ENCODE measurements at regions not wholly inside any gene's neighbourhood (a gene's known extent, or its start where the extent isn't known, plus 50 kb on each side); places are given as distances from the start of the nearest gene placed in this dataset.

GRCh38 chr4:112077743-112078142 lies 67.5 kb upstream of the FAM241A start:
- intact Hi-C loops (cut with micrococcal nuclease), result no loop called here
- Histone ChIP-seq H3K27ac (ENCODE audit: low read length in 2 of 2) (no peak overlapping the region), H3K9ac (ENCODE audit: low read length) (no peak overlapping the region), H3K4me1 (ENCODE audit: control insufficient read depth in 2 of 2, insufficient read depth in 2 of 2, low read length in 2 of 2) (no peaks in the 10 kb centered on the region), H3K27me3 (replicated peaks in 1 of 4; ENCODE audit: control extremely low read depth in 1 of 4, control insufficient read depth in 3 of 4, insufficient read depth in 4 of 4, low read length in 3 of 4) (no peaks in the 10 kb centered on the region), H3K4me2 (replicated peaks; ENCODE audit: low read depth, low read length, poor library complexity, severe bottlenecking) (no peak overlapping the region), H3K4me3 (ENCODE audit: control extremely low read depth in 1 of 5, extremely low read depth in 1 of 5, insufficient read depth in 1 of 5, low read depth in 2 of 5, low read length in 4 of 5) (no peak overlapping the region), H2AFZ (ENCODE audit: insufficient read depth, low read depth, low read length, poor library complexity, severe bottlenecking) (no peak overlapping the region), H3K9me3 (ENCODE audit: control extremely low read depth in 1 of 3, control insufficient read depth in 2 of 3, insufficient read depth in 1 of 3, low read length in 2 of 3) (no peaks in the 10 kb centered on the region), H3K79me2 (ENCODE audit: control insufficient read depth, insufficient read depth, low read length) (no peaks in the 10 kb centered on the region), H3K36me3 (replicated peaks in 1 of 2; ENCODE audit: control extremely low read depth in 1 of 2, control insufficient read depth in 1 of 2, extremely low read depth in 1 of 2, insufficient read depth in 2 of 2, low read length in 1 of 2) (no peaks in the 10 kb centered on the region), H4K20me1 (ENCODE audit: control insufficient read depth, insufficient read depth, low read length, poor library complexity, severe bottlenecking) (no peaks in the 10 kb centered on the region)
- ATAC-seq (ENCODE audit: low read depth), result no peak
- Mint-ChIP-seq H3K4me3 (no peak overlapping the region), H3K27me3 (peaks cover 2% of the 10 kb centered on the region), H3K9me3 (ENCODE audit: insufficient read depth) (peaks cover 8% of the 10 kb centered on the region), H3K27ac (no peak overlapping the region), H3K4me1 (no peaks in the 10 kb centered on the region)
- 98% methylated on average over 8 of the region's 8 CpGs for WGBS (ENCODE audit: insufficient coverage)
- TF ChIP-seq CTCF (IDR thresholded peaks at IDR 0.05), result no peak
- TF ChIP-seq EZH2 (IDR thresholded peaks at IDR 0.05; ENCODE audit: borderline replicate concordance, insufficient read depth, low read depth, low read length, poor library complexity, severe bottlenecking), result no peak
- DNase-seq, result no peak
- CTCF ChIA-PET, result interaction anchor here (1.1 kb wide), 1 partner anchor 11 kb away, joined by 3 read pairs; no protein-coding TSS in a partner anchor
- POLR2A ChIA-PET, result no interaction called here

GRCh38 chr4:112082954-112083586 lies 62.2 kb upstream of the FAM241A start:
- ChIA-PET CTCF (no interaction called here), POLR2A (no interaction called here)
- H3K4me1 ChIP-seq (ENCODE audit: control insufficient read depth in 2 of 2, insufficient read depth in 2 of 2, low read length in 2 of 2), result no peaks in the 10 kb centered on the region
- Mint-ChIP-seq H3K4me3 (no peak overlapping the region), H3K9me3 (ENCODE audit: insufficient read depth) (no peaks in the 10 kb centered on the region), H3K27me3 (peaks cover 4% of the 10 kb centered on the region), H3K4me1 (no peaks in the 10 kb centered on the region), H3K27ac (no peak overlapping the region)
- no peaks in the 10 kb centered on the region for H3K79me2 ChIP-seq (ENCODE audit: control insufficient read depth, insufficient read depth, low read length)
- 100% methylated on average over 1 of the region's 2 CpGs for WGBS (ENCODE audit: insufficient coverage)
- H3K27me3 ChIP-seq (replicated peaks in 1 of 4; ENCODE audit: control extremely low read depth in 1 of 4, control insufficient read depth in 3 of 4, insufficient read depth in 4 of 4, low read length in 3 of 4), result no peaks in the 10 kb centered on the region
- no peak overlapping the region for H3K9ac ChIP-seq (ENCODE audit: low read length)
- TF ChIP-seq CTCF (IDR thresholded peaks at IDR 0.05), result no peak
- no peak for TF ChIP-seq EZH2 (IDR thresholded peaks at IDR 0.05; ENCODE audit: borderline replicate concordance, insufficient read depth, low read depth, low read length, poor library complexity, severe bottlenecking)
- H2AFZ ChIP-seq (ENCODE audit: insufficient read depth, low read depth, low read length, poor library complexity, severe bottlenecking), result no peak overlapping the region
- no peaks in the 10 kb centered on the region for H3K36me3 ChIP-seq (replicated peaks in 1 of 2; ENCODE audit: control extremely low read depth in 1 of 2, control insufficient read depth in 1 of 2, extremely low read depth in 1 of 2, insufficient read depth in 2 of 2, low read length in 1 of 2)
- no peaks in the 10 kb centered on the region for H3K9me3 ChIP-seq (ENCODE audit: control extremely low read depth in 1 of 3, control insufficient read depth in 2 of 3, insufficient read depth in 1 of 3, low read length in 2 of 3)
- ATAC-seq (ENCODE audit: low read depth) (no peak), DNase-seq (no peak)
- no peak overlapping the region for H3K4me3 ChIP-seq (ENCODE audit: control extremely low read depth in 1 of 5, extremely low read depth in 1 of 5, insufficient read depth in 1 of 5, low read depth in 2 of 5, low read length in 4 of 5)
- H4K20me1 ChIP-seq (ENCODE audit: control insufficient read depth, insufficient read depth, low read length, poor library complexity, severe bottlenecking), result no peaks in the 10 kb centered on the region
- no peak overlapping the region for H3K27ac ChIP-seq (ENCODE audit: low read length in 2 of 2)
- no peak overlapping the region for H3K4me2 ChIP-seq (replicated peaks; ENCODE audit: low read depth, low read length, poor library complexity, severe bottlenecking)
- intact Hi-C loops (cut with micrococcal nuclease), result no loop called here

Measured in B cell (primary cell).